ENCODE measurements at regions not wholly inside any gene's neighbourhood (a gene's known extent, or its start where the extent isn't known, plus 50 kb on each side); places are given as distances from the start of the nearest gene placed in this dataset.
"Not testable (repeated sequence)": the region's sequence is repeated elsewhere in the genome, so short reads cannot be mapped to it uniquely, and the experiment has no call there.

GRCh38 chr11:45754741-45755140 is 50.2 kb upstream of the SLC35C1 start:
- DNase-seq: no peak

- DNase-seq: no peak
These were observed 50.7 kb upstream of the SLC35C1 start for GRCh38 chr11:45754261-45754709.

- no peak for DNase-seq
These were observed 52.8 kb upstream of the SLC35C1 start for GRCh38 chr11:45752106-45752505.

- DNase-seq: peak in 1 of 3 experiments; percentile 37
These were observed 53.5 kb upstream of the SLC35C1 start for GRCh38 chr11:45751430-45751829.

- DNase-seq: no peak
These were observed 54.5 kb upstream of the SLC35C1 start for GRCh38 chr11:45750439-45750838.

GRCh38 chr11:45748801-45749200 is 56.1 kb upstream of the SLC35C1 start:
- no peak for DNase-seq

GRCh38 chr11:45745065-45745811 is 59.7 kb upstream of the SLC35C1 start:
- DNase-seq: no peak

GRCh38 chr11:45743556-45744468 is 61.1 kb upstream of the SLC35C1 start:
- no peak for DNase-seq

GRCh38 chr11:45741582-45741981 is 63.4 kb upstream of the SLC35C1 start:
- DNase-seq: no peak

GRCh38 chr11:45741032-45741431 is 63.9 kb upstream of the SLC35C1 start:
- peak in 1 of 3 experiments; percentile 50 for DNase-seq

- DNase-seq: no peak
These were observed 65.1 kb upstream of the SLC35C1 start for GRCh38 chr11:45739866-45740265.

- DNase-seq: not testable (repeated sequence)
These were observed 65.9 kb upstream of the SLC35C1 start for GRCh38 chr11:45739071-45739470.

GRCh38 chr11:45738194-45738593 is 66.8 kb upstream of the SLC35C1 start:
- DNase-seq: not testable (repeated sequence)

- DNase-seq: no peak
These were observed 67.9 kb upstream of the SLC35C1 start for GRCh38 chr11:45737056-45737455.

GRCh38 chr11:45736424-45736823 is 68.5 kb upstream of the SLC35C1 start:
- DNase-seq: no peak

GRCh38 chr11:45733176-45733575 is 67.8 kb upstream of the CHST1 start:
- DNase-seq: peak in 1 of 3 experiments; percentile 16

- no peak for DNase-seq
These were observed 66.9 kb upstream of the CHST1 start for GRCh38 chr11:45732343-45732742.

GRCh38 chr11:45731171-45731570 is 65.7 kb upstream of the CHST1 start:
- DNase-seq: not testable (repeated sequence)

- no peak for DNase-seq
These were observed 64.6 kb upstream of the CHST1 start for GRCh38 chr11:45730014-45730413.

- DNase-seq: no peak
These were observed 61.2 kb upstream of the CHST1 start for GRCh38 chr11:45726493-45727054.

GRCh38 chr11:45725776-45726492 is 60.5 kb upstream of the CHST1 start:
- no peak for DNase-seq

- no peak for DNase-seq
These were observed 59.7 kb upstream of the CHST1 start for GRCh38 chr11:45725121-45725520.

GRCh38 chr11:45724153-45724552 is 58.7 kb upstream of the CHST1 start:
- peak in 1 of 3 experiments; percentile 12 for DNase-seq

Data from NCI-H1417 (cell line).